ENCODE measurements at regions not wholly inside any gene's neighbourhood (a gene's known extent, or its start where the extent isn't known, plus 50 kb on each side); places are given as distances from the start of the nearest gene placed in this dataset.

DNA sequence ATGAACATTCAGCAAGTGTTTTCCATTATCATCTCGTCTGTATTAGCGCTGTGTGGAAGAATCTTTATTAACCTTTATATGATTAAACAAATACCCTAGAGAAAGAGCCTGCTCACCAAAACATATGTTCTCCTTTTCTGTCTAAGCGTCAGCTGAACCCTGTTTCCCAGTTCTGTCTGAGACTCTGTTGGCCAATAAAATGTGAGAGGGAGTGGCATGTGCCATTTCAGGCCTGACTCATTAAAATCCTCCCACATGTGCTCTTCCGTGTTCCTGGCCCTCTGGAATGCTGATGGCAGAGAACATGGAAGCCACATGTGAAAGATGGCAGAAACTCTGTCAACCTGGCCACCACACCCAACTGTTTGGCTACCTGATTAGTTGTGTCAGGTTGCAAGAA, 181.9 kb upstream of the EDNRB start:
- no peak for TF ChIP-seq DPF2 (CRISPR knock-in tag; IDR thresholded peaks at IDR 0.05; ENCODE audit: borderline replicate concordance, low read depth)
- TF ChIP-seq SP1 (IDR thresholded peaks at IDR 0.05), result no peak
- TF ChIP-seq SP1 (CRISPR knock-in tag; IDR thresholded peaks at IDR 0.05), result no peak
- TF ChIP-seq SALL2 (CRISPR knock-in tag; IDR thresholded peaks at IDR 0.05), result no peak
- TF ChIP-seq SMC3 (IDR thresholded peaks at IDR 0.05; ENCODE audit: low read length), result no peak
- TF ChIP-seq, protein P1, sequence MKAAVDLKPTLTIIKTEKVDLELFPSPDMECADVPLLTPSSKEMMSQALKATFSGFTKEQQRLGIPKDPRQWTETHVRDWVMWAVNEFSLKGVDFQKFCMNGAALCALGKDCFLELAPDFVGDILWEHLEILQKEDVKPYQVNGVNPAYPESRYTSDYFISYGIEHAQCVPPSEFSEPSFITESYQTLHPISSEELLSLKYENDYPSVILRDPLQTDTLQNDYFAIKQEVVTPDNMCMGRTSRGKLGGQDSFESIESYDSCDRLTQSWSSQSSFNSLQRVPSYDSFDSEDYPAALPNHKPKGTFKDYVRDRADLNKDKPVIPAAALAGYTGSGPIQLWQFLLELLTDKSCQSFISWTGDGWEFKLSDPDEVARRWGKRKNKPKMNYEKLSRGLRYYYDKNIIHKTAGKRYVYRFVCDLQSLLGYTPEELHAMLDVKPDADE (CRISPR knock-in tag; IDR thresholded peaks at IDR 0.05), result no peak
- TF ChIP-seq, protein P2, sequence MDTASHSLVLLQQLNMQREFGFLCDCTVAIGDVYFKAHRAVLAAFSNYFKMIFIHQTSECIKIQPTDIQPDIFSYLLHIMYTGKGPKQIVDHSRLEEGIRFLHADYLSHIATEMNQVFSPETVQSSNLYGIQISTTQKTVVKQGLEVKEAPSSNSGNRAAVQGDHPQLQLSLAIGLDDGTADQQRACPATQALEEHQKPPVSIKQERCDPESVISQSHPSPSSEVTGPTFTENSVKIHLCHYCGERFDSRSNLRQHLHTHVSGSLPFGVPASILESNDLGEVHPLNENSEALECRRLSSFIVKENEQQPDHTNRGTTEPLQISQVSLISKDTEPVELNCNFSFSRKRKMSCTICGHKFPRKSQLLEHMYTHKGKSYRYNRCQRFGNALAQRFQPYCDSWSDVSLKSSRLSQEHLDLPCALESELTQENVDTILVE (CRISPR knock-in tag; IDR thresholded peaks at IDR 0.05), result no peak
- TF ChIP-seq ARHGAP35 (CRISPR knock-in tag; IDR thresholded peaks at IDR 0.05; ENCODE audit: borderline replicate concordance), result no peak
- TF ChIP-seq, protein P3, sequence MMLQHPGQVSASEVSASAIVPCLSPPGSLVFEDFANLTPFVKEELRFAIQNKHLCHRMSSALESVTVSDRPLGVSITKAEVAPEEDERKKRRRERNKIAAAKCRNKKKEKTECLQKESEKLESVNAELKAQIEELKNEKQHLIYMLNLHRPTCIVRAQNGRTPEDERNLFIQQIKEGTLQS (CRISPR knock-in tag; IDR thresholded peaks at IDR 0.05), result no peak
- no peak for TF ChIP-seq ZNF674 (CRISPR knock-in tag; IDR thresholded peaks at IDR 0.05; ENCODE audit: low read depth)
- no peak for TF ChIP-seq ISL2 (CRISPR knock-in tag; IDR thresholded peaks at IDR 0.05)

All from HepG2 (cell line).